ENCODE measurements at regions not wholly inside any gene's neighbourhood (a gene's known extent, or its start where the extent isn't known, plus 50 kb on each side); places are given as distances from the start of the nearest gene placed in this dataset.

- TF ChIP-seq POLR2A (IDR thresholded peaks at IDR 0.05) (no peak), CTCF (IDR thresholded peaks at IDR 0.05) (no peak)
Observed at GRCh38 chr11:44403176-44403575, 93.2 kb upstream of the ALX4 start.
